CD14-positive monocyte (primary cell): ENCODE measurements at regions not wholly inside any gene's neighbourhood (a gene's known extent, or its start where the extent isn't known, plus 50 kb on each side); places are given as distances from the start of the nearest gene placed in this dataset.

Experiments
- DNase-seq, 3 donors: peaks; one replicate each; pipeline ENCODE4 v3.0.0-alpha.2; 2011 to 2022
- H2AFZ ChIP-seq: 2 replicates; pipeline ENCODE4 v1.6.0; 2012; ENCODE audit warnings: mild to moderate bottlenecking, low read depth, low read length, inconsistent platforms; ENCODE audit not compliant: insufficient read depth, poor library complexity, severe bottlenecking
- H3K27ac ChIP-seq, 2 donors: 1 replicate in 1 of 2; 2 replicates in 1 of 2; pipeline ENCODE4 v1.5.1; 2012 to 2013; ENCODE audit warnings: low read length in 2 of 2, control low read depth in 1 of 2, inconsistent platforms in 1 of 2, low read depth in 1 of 2, mild to moderate bottlenecking in 1 of 2
- H3K27me3 ChIP-seq, 2 donors: one replicate each; pipeline versions ENCODE4 v1.6.0 to v1.6.1; 2011 to 2013; ENCODE audit warnings: low read length in 2 of 2; ENCODE audit not compliant: control insufficient read depth in 2 of 2, insufficient read depth in 2 of 2
- H3K36me3 ChIP-seq, 2 donors: replicated peaks in 1 of 2; 1 replicate in 1 of 2; 2 replicates in 1 of 2; pipeline versions ENCODE4 v1.5.1 to v1.6.1; 2012 to 2013; ENCODE audit warnings: low read length in 2 of 2, control low read depth in 1 of 2, inconsistent platforms in 1 of 2, mild to moderate bottlenecking in 1 of 2; ENCODE audit not compliant: insufficient read depth in 2 of 2, control insufficient read depth in 1 of 2
- H3K4me1 ChIP-seq, 2 donors: 1 replicate in 1 of 2; 2 replicates in 1 of 2; pipeline versions ENCODE4 v1.5.1 to v1.6.1; 2012 to 2013; ENCODE audit warnings: low read length in 2 of 2, control low read depth in 1 of 2, inconsistent platforms in 1 of 2, mild to moderate bottlenecking in 1 of 2, moderate library complexity in 1 of 2; ENCODE audit not compliant: insufficient read depth in 2 of 2, control insufficient read depth in 1 of 2
- H3K4me2 ChIP-seq: replicated peaks from 2 replicates; pipeline ENCODE3; 2012; ENCODE audit warnings: low read length, moderate library complexity, mild to moderate bottlenecking; ENCODE audit not compliant: poor library complexity, severe bottlenecking; ENCODE audit errors: extremely low read depth
- H3K4me3 ChIP-seq, 3 experiments: fragments of 200-600 bp in 1 of 3; sonication (generic) in 1 of 3; replicated peaks in 1 of 3; 1 replicate in 2 of 3; 2 replicates in 1 of 3; pipeline ENCODE4 v1.5.1; 2011 to 2013; ENCODE audit warnings: low read length in 3 of 3, mild to moderate bottlenecking in 3 of 3, control low read depth in 2 of 3, low read depth in 2 of 3, inconsistent platforms in 1 of 3, moderate library complexity in 1 of 3
- H3K79me2 ChIP-seq: 2 replicates; pipeline ENCODE4 v1.6.0; 2012; ENCODE audit warnings: mild to moderate bottlenecking, control low read depth, inconsistent platforms, low read length, moderate library complexity; ENCODE audit not compliant: insufficient read depth
- H3K9ac ChIP-seq: 2 replicates; pipeline ENCODE4 v1.6.0; 2017; ENCODE audit warnings: low read length, mild to moderate bottlenecking; ENCODE audit not compliant: insufficient read depth, poor library complexity, severe bottlenecking
- H3K9me3 ChIP-seq, 2 donors: replicated peaks in 1 of 2; 1 replicate in 1 of 2; 2 replicates in 1 of 2; pipeline versions ENCODE4 v1.5.1 to v1.6.1; 2012 to 2013; ENCODE audit warnings: low read length in 2 of 2, control low read depth in 1 of 2; ENCODE audit not compliant: control insufficient read depth in 1 of 2, insufficient read depth in 1 of 2
- H4K20me1 ChIP-seq: 2 replicates; pipeline ENCODE4 v1.6.0; 2012; ENCODE audit warnings: mild to moderate bottlenecking, low read length, control low read depth, moderate library complexity; ENCODE audit not compliant: insufficient read depth
- H3K27ac Mint-ChIP-seq, 7 donors: one replicate each; pipeline ENCODE4 v1.8.0; 2020; ENCODE audit warnings: mild to moderate bottlenecking in 7 of 7, mixed read lengths in 7 of 7, moderate library complexity in 6 of 7, inconsistent platforms in 2 of 7
- H3K27me3 Mint-ChIP-seq, 3 donors: one replicate each; pipeline ENCODE4 v1.8.0; 2021 to 2022; ENCODE audit warnings: low read depth in 3 of 3, mild to moderate bottlenecking in 3 of 3, mixed read lengths in 3 of 3, moderate library complexity in 3 of 3, inconsistent platforms in 1 of 3
- H3K36me3 Mint-ChIP-seq, 2 donors: one replicate each; pipeline ENCODE4 v1.8.0; 2020; ENCODE audit warnings: mixed read lengths in 2 of 2, inconsistent platforms in 1 of 2, mild to moderate bottlenecking in 1 of 2
- H3K4me1 Mint-ChIP-seq: one replicate; pipeline ENCODE4 v1.8.0; 2020; ENCODE audit warnings: mild to moderate bottlenecking, mixed read lengths
- H3K4me3 Mint-ChIP-seq, 2 donors: one replicate each; pipeline ENCODE4 v1.8.0; 2020; ENCODE audit warnings: mild to moderate bottlenecking in 2 of 2, mixed read lengths in 2 of 2, moderate library complexity in 1 of 2
- H3K9me3 Mint-ChIP-seq, 7 donors: one replicate each; pipeline ENCODE4 v1.8.0; 2020 to 2022; ENCODE audit warnings: mixed read lengths in 7 of 7, mild to moderate bottlenecking in 6 of 7, moderate library complexity in 6 of 7, inconsistent platforms in 2 of 7
- CTCF ChIP-seq: fragments of 200-600 bp; IDR thresholded peaks from one replicate; pipeline ENCODE4 v1.8.0; 2022; ENCODE audit warnings: antibody characterized with exemption, mild to moderate bottlenecking
- WGBS: methylation state at CpG from one replicate; pipeline ENCODE4 v1.1.5; 2013; ENCODE audit warnings: missing lambda C conversion rate; ENCODE audit not compliant: insufficient coverage; 5-methylcytosine and 5-hydroxymethylcytosine counted together
- intact Hi-C, 2 donors: fragments of 100-400 bp; cut with micrococcal nuclease; formaldehyde crosslinking; loops; one replicate each; pipeline versions ENCODE4 v1.15.0 to v1.15.1; 2023

DNA sequence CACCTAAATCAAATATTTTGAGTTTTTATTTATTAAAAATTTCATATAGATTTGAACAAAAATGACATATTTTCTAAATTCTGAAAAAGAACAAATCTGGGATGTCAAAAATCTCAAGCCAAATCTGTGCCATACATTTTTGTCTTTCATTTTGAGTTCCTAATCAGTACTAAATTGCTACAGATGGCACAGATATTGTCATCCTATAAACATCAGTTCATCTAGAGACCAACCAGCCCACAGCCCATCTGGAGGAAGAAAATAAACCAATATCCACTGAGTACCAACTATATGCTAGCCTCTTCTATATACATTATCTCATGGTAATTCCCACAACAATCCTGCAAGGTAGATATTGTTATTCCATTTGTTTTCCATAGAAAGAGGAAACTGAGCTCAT is 156.8 kb upstream of the ATP1B1 start:
- intact Hi-C loops: no loop called here
- H3K27ac Mint-ChIP-seq: no peak overlapping the region
- Histone ChIP-seq H3K4me3 (no peak overlapping the region), H3K27me3 (no peaks in the 10 kb centered on the region), H2AFZ (no peak overlapping the region), H3K9ac (no peak overlapping the region), H3K9me3 (no peaks in the 10 kb centered on the region), H4K20me1 (no peaks in the 10 kb centered on the region), H3K4me2 (no peak overlapping the region), H3K79me2 (no peaks in the 10 kb centered on the region), H3K27ac (no peak overlapping the region), H3K36me3 (no peaks in the 10 kb centered on the region), H3K4me1 (no peaks in the 10 kb centered on the region)
- H3K4me3 Mint-ChIP-seq: no peak overlapping the region
- H3K9me3 Mint-ChIP-seq: peaks cover 0 to 5% (median 0%) of the 10 kb centered on the region in 7 donors
- DNase-seq: no peak
- no peak for TF ChIP-seq CTCF
- H3K27me3 Mint-ChIP-seq: peaks cover 0 to 3% (median 0%) of the 10 kb centered on the region in 3 donors
- H3K4me1 Mint-ChIP-seq: no peaks in the 10 kb centered on the region
- H3K36me3 Mint-ChIP-seq: no peaks in the 10 kb centered on the region

DNA sequence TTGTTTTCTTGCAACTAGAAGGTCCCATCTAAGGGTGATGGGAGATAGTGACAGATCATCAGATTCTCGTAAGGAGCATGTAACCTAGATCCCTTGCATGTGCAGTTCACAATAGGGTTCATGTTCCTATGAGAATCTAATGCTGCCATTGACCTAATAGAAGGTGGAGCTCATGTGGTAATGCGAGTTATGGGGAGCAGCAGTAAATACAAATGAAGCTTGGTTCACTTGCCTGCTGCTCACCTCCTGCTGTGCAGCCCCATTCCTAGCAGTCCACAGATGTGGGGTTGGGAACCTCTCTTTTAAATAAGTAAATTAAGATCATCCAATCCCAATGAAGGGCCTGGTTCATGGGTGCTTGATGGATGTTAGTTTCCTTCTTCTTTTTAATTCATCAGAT is 148.7 kb upstream of the ATP1B1 start:
- H3K4me3 Mint-ChIP-seq: no peak overlapping the region
- no peak overlapping the region for H3K27ac Mint-ChIP-seq
- peaks cover 0 to 3% (median 0%) of the 10 kb centered on the region in 3 donors for H3K27me3 Mint-ChIP-seq
- Histone ChIP-seq H3K4me2 (no peak overlapping the region), H3K9me3 (no peaks in the 10 kb centered on the region), H3K36me3 (no peaks in the 10 kb centered on the region), H3K9ac (no peak overlapping the region), H3K27ac (no peak overlapping the region), H3K4me3 (no peak overlapping the region), H2AFZ (no peak overlapping the region), H3K79me2 (no peaks in the 10 kb centered on the region), H4K20me1 (no peaks in the 10 kb centered on the region), H3K27me3 (no peaks in the 10 kb centered on the region), H3K4me1 (no peaks in the 10 kb centered on the region)
- intact Hi-C loops: no loop called here
- H3K9me3 Mint-ChIP-seq: peaks cover 0 to 5% (median 2%) of the 10 kb centered on the region in 7 donors
- TF ChIP-seq CTCF: no peak
- WGBS: 100% methylated on average over 1 of the region's 2 CpGs
- no peak for DNase-seq
- H3K36me3 Mint-ChIP-seq: no peaks in the 10 kb centered on the region
- no peaks in the 10 kb centered on the region for H3K4me1 Mint-ChIP-seq
